RWPE2 (cell line): ENCODE measurements at regions not wholly inside any gene's neighbourhood (a gene's known extent, or its start where the extent isn't known, plus 50 kb on each side); places are given as distances from the start of the nearest gene placed in this dataset.

ENCODE experiments used
- ATAC-seq: fragments of 200-7000 bp; cut with Tn5 transposase; 3 replicates; pipeline ENCODE4 v1.9.1; 2021; ENCODE audit warnings: low read depth
- DNase-seq: peaks from one replicate; pipeline ENCODE4 v3.0.0-alpha.2; 2020; ENCODE audit warnings: low spot score
- H3K27ac ChIP-seq: fragments of 450-650 bp; 2 replicates; pipeline ENCODE4 v1.5.1; 2017; ENCODE audit warnings: mild to moderate bottlenecking; ENCODE audit not compliant: poor library complexity, severe bottlenecking
- H3K27me3 ChIP-seq: fragments of 250-450 bp; sonication (Bioruptor Pico); 2 replicates; pipeline ENCODE4 v1.5.1; 2021; ENCODE audit warnings: mild to moderate bottlenecking, moderate library complexity; ENCODE audit not compliant: insufficient read depth, poor library complexity, severe bottlenecking
- H3K36me3 ChIP-seq: fragments of 250-450 bp; sonication (Bioruptor Pico); 2 replicates; pipeline ENCODE4 v1.5.1; 2020; ENCODE audit warnings: low read depth, mild to moderate bottlenecking, moderate library complexity
- H3K4me1 ChIP-seq: fragments of 250-450 bp; sonication (Bioruptor Pico); 2 replicates; pipeline ENCODE4 v1.5.1; 2021; ENCODE audit warnings: mild to moderate bottlenecking, moderate library complexity; ENCODE audit not compliant: insufficient read depth, poor library complexity, severe bottlenecking
- H3K4me3 ChIP-seq: fragments of 250-450 bp; sonication (Bioruptor Pico); 2 replicates; pipeline ENCODE4 v1.5.1; 2021; ENCODE audit warnings: mild to moderate bottlenecking, moderate library complexity; ENCODE audit not compliant: severe bottlenecking
- H3K9me3 ChIP-seq: fragments of 250-450 bp; sonication (Bioruptor Pico); 2 replicates; pipeline ENCODE4 v1.5.1; 2021; ENCODE audit warnings: mild to moderate bottlenecking, moderate library complexity; ENCODE audit not compliant: severe bottlenecking
- TF ChIP-seq, protein P1 (sequence below): fragments of 450-650 bp; IDR thresholded peaks from one replicate; pipeline ENCODE4 v1.5.1; 2017; ENCODE audit warnings: mild to moderate bottlenecking, moderate library complexity; ENCODE audit not compliant: poor library complexity, severe bottlenecking

- no peak for ATAC-seq
- TF ChIP-seq, protein P1, sequence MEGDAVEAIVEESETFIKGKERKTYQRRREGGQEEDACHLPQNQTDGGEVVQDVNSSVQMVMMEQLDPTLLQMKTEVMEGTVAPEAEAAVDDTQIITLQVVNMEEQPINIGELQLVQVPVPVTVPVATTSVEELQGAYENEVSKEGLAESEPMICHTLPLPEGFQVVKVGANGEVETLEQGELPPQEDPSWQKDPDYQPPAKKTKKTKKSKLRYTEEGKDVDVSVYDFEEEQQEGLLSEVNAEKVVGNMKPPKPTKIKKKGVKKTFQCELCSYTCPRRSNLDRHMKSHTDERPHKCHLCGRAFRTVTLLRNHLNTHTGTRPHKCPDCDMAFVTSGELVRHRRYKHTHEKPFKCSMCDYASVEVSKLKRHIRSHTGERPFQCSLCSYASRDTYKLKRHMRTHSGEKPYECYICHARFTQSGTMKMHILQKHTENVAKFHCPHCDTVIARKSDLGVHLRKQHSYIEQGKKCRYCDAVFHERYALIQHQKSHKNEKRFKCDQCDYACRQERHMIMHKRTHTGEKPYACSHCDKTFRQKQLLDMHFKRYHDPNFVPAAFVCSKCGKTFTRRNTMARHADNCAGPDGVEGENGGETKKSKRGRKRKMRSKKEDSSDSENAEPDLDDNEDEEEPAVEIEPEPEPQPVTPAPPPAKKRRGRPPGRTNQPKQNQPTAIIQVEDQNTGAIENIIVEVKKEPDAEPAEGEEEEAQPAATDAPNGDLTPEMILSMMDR: no peak
- DNase-seq: no peak
Measured at GRCh38 chr11:36719358-36720107, 121.5 kb upstream of the RAG2 start.

DNA sequence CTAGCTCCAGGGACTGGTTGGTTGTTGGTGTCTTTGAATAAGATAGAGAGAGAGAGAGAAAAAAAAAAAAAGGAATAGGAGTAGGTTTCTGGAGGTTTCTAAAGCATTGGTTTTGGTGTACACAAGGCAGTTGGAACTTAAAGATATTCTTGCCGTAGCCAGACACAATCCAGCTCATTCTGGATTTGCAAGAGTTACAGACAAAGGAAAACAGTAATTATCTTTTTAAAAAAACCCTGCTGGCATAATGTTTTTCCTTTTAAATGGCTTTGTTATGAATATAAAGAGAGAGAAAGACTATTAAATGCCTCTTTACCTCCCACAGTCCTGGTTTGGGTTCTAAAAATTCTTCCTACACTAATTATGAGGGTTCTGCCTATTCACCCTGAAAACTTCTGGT is 120.4 kb upstream of the RAG2 start:
- Histone ChIP-seq H3K4me3 (no peak overlapping the region), H3K27ac (no peak overlapping the region), H3K36me3 (no peaks in the 10 kb centered on the region), H3K9me3 (no peaks in the 10 kb centered on the region), H3K27me3 (peaks cover 10% of the 10 kb centered on the region), H3K4me1 (no peaks in the 10 kb centered on the region)
- TF ChIP-seq, protein P1: no peak
- ATAC-seq (no peak), DNase-seq (no peak)

More at GRCh38 chr11:36719358-36720107, 121.5 kb upstream of the RAG2 start:
- no peaks in the 10 kb centered on the region for H3K4me1 ChIP-seq
- no peak overlapping the region for H3K4me3 ChIP-seq
- H3K27me3 ChIP-seq: peaks cover 10% of the 10 kb centered on the region
- H3K36me3 ChIP-seq: no peaks in the 10 kb centered on the region
- H3K27ac ChIP-seq: no peak overlapping the region
- no peaks in the 10 kb centered on the region for H3K9me3 ChIP-seq

- H3K4me3 ChIP-seq: no peak overlapping the region
- H3K27me3 ChIP-seq: peaks cover 10% of the 10 kb centered on the region
- H3K4me1 ChIP-seq: no peaks in the 10 kb centered on the region
- H3K27ac ChIP-seq: no peak overlapping the region
- H3K36me3 ChIP-seq: no peaks in the 10 kb centered on the region
- TF ChIP-seq, protein P1: no peak
- no peaks in the 10 kb centered on the region for H3K9me3 ChIP-seq
- DNase-seq (no peak), ATAC-seq (no peak)
Measured at GRCh38 chr11:36713715-36714114, 115.7 kb upstream of the RAG2 start.

- DNase-seq: no peak
- no peaks in the 10 kb centered on the region for H3K27me3 ChIP-seq
- ATAC-seq: no peak
- H3K4me3 ChIP-seq: no peak overlapping the region
- H3K9me3 ChIP-seq: no peaks in the 10 kb centered on the region
- H3K36me3 ChIP-seq: no peaks in the 10 kb centered on the region
- TF ChIP-seq, protein P1: peak; percentile 16
- no peaks in the 10 kb centered on the region for H3K4me1 ChIP-seq
- no peak overlapping the region for H3K27ac ChIP-seq
Measured at GRCh38 chr11:36711104-36711825, 113.2 kb upstream of the RAG2 start.
